IMR-90 (cell line): ENCODE measurements at regions not wholly inside any gene's neighbourhood (a gene's known extent, or its start where the extent isn't known, plus 50 kb on each side); places are given as distances from the start of the nearest gene placed in this dataset.

Source experiments
- BHLHE40 ChIP-seq: fragments of 150-350 bp; IDR thresholded peaks from 2 replicates; pipeline ENCODE4 v1.6.1; 2016; ENCODE audit warnings: mild to moderate bottlenecking, low read depth, low read length
- CTCF ChIP-seq: conservative IDR thresholded peaks from 2 replicates; pipeline ENCODE4 v1.5.1; 2012; ENCODE audit warnings: mild to moderate bottlenecking, low read depth, low read length, improper control_type of control experiment
- FOS ChIP-seq: fragments of 150-350 bp; IDR thresholded peaks from 2 replicates; pipeline ENCODE4 v1.6.1; 2016; ENCODE audit warnings: low read depth, low read length
- POLR2A ChIP-seq: IDR thresholded peaks from 2 replicates; pipeline ENCODE4 v1.6.1; 2012; ENCODE audit warnings: mild to moderate bottlenecking, low read depth, low read length
- SMC3 ChIP-seq: fragments of 150-350 bp; IDR thresholded peaks from 2 replicates; pipeline ENCODE4 v1.6.1; 2016; ENCODE audit warnings: low read depth, mild to moderate bottlenecking, antibody characterized with exemption, low read length, moderate library complexity
- USF2 ChIP-seq: fragments of 150-350 bp; IDR thresholded peaks from 2 replicates; pipeline ENCODE4 v1.6.1; 2017; ENCODE audit warnings: mild to moderate bottlenecking, antibody characterized with exemption, low read length, low read depth

- TF ChIP-seq USF2 (no peak), POLR2A (no peak), CTCF (no peak), BHLHE40 (no peak), FOS (no peak), SMC3 (no peak)
Observed at GRCh38 chr2:52264911-52265310, 1233.0 kb upstream of the NRXN1 start.
